Activated CD8-positive, alpha-beta T cell treated with anti-CD3 and anti-CD28 coated beads for 36 hours (primary cell): ENCODE measurements at regions not wholly inside any gene's neighbourhood (a gene's known extent, or its start where the extent isn't known, plus 50 kb on each side); places are given as distances from the start of the nearest gene placed in this dataset.
"Not testable (repeated sequence)": the region's sequence is repeated elsewhere in the genome, so short reads cannot be mapped to it uniquely, and the experiment has no call there.

Experiments
- ATAC-seq: fragments of 200-7000 bp; cut with Tn5 transposase; one replicate; pipeline ENCODE4 v1.10.0; 2021; ENCODE audit warnings: mild to moderate bottlenecking, moderate library complexity
- CTCF ChIA-PET: fragments of 350-600 bp; sonication (Branson Sonifier 250); formaldehyde crosslinking; loops from one replicate; lab custom pipeline; 2021; ENCODE audit warnings: antibody characterized with exemption; lab: Charles Lee
- POLR2A ChIA-PET: fragments of 350-600 bp; sonication (Branson Sonifier 250); formaldehyde crosslinking; loops from one replicate; lab custom pipeline; 2021; ENCODE audit warnings: antibody characterized with exemption; lab: Charles Lee
- DNase-seq: peaks from one replicate; pipeline ENCODE4 v3.0.0-alpha.2; 2020
- H3K27ac Mint-ChIP-seq: one replicate; pipeline ENCODE4 v1.8.0; 2021; ENCODE audit warnings: mild to moderate bottlenecking, mixed read lengths
- H3K27me3 Mint-ChIP-seq: one replicate; pipeline ENCODE4 v1.8.0; 2021; ENCODE audit warnings: mixed read lengths
- H3K36me3 Mint-ChIP-seq: one replicate; pipeline ENCODE4 v1.8.0; 2021; ENCODE audit warnings: low read depth, mixed read lengths
- H3K4me1 Mint-ChIP-seq: one replicate; pipeline ENCODE4 v1.8.0; 2021; ENCODE audit warnings: low read depth, mixed read lengths
- H3K4me3 Mint-ChIP-seq: one replicate; pipeline ENCODE4 v1.8.0; 2021; ENCODE audit warnings: mild to moderate bottlenecking, moderate library complexity, mixed read lengths
- H3K9me3 Mint-ChIP-seq: one replicate; pipeline ENCODE4 v1.8.0; 2021; ENCODE audit warnings: mixed read lengths
- intact Hi-C: fragments of 100-400 bp; cut with micrococcal nuclease; formaldehyde crosslinking; loops from one replicate; pipeline ENCODE4 v1.10.0; 2022
- TF ChIP-seq, protein P1 (sequence below): fragments of 200-600 bp; IDR thresholded peaks from one replicate; pipeline ENCODE4 v1.8.0; 2022; ENCODE audit warnings: antibody characterized with exemption, mild to moderate bottlenecking

DNA sequence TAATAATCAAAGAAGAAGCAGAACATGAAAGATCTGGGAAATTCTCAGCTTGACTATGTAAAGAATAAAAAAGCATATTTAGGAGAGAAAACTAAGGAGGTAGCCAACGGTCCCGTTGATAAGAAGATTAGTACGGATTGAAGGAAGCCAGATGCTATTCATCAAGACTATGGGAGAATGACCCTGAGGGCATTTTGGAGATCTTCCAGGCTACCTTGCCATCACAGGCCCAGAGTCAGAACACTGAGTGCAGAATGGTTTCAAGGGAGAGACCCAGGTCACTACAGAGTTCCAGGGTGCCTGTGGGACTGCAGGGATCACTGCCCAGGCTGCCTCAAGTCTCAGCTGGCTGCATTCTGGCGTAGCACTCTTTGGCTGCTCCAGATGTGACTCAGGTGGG lies 752.9 kb upstream of the ARPP21 start:
- Mint-ChIP-seq H3K4me1 (no peaks in the 10 kb centered on the region), H3K27ac (no peak overlapping the region), H3K36me3 (no peaks in the 10 kb centered on the region), H3K9me3 (peaks cover 2% of the 10 kb centered on the region), H3K27me3 (no peaks in the 10 kb centered on the region), H3K4me3 (no peak overlapping the region)
- ChIA-PET POLR2A (no interaction called here), CTCF (no interaction called here)
- intact Hi-C loops = no loop called here
- no peak for ATAC-seq
- TF ChIP-seq, protein P1, sequence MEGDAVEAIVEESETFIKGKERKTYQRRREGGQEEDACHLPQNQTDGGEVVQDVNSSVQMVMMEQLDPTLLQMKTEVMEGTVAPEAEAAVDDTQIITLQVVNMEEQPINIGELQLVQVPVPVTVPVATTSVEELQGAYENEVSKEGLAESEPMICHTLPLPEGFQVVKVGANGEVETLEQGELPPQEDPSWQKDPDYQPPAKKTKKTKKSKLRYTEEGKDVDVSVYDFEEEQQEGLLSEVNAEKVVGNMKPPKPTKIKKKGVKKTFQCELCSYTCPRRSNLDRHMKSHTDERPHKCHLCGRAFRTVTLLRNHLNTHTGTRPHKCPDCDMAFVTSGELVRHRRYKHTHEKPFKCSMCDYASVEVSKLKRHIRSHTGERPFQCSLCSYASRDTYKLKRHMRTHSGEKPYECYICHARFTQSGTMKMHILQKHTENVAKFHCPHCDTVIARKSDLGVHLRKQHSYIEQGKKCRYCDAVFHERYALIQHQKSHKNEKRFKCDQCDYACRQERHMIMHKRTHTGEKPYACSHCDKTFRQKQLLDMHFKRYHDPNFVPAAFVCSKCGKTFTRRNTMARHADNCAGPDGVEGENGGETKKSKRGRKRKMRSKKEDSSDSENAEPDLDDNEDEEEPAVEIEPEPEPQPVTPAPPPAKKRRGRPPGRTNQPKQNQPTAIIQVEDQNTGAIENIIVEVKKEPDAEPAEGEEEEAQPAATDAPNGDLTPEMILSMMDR = no peak
- no peak for DNase-seq

DNA sequence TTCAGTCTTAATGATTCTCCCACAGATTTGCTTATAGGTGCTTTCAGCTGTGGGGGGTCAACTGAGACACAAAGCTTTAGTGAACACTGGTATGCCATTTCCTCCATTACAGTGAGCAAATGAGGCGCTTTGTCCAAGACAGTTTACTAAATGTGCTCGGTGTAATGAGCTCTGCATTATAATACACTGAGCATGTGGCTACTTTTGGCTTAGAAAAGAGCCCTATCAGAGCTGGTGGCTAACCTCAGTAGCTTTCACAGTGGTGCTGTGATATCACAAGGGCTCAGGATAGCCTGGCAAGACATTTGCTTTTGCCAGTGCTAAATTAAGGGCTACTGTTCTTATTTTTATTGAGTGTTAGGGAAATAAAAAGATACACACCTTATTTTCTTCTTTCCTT lies 749.7 kb upstream of the ARPP21 start:
- Mint-ChIP-seq H3K9me3 (peaks cover 1% of the 10 kb centered on the region), H3K36me3 (no peaks in the 10 kb centered on the region), H3K4me1 (no peaks in the 10 kb centered on the region), H3K4me3 (no peak overlapping the region), H3K27ac (no peak overlapping the region), H3K27me3 (no peaks in the 10 kb centered on the region)
- CTCF ChIA-PET = no interaction called here
- DNase-seq (no peak), ATAC-seq (no peak)
- intact Hi-C loops = no loop called here
- POLR2A ChIA-PET = no interaction called here
- TF ChIP-seq, protein P1 = no peak

DNA sequence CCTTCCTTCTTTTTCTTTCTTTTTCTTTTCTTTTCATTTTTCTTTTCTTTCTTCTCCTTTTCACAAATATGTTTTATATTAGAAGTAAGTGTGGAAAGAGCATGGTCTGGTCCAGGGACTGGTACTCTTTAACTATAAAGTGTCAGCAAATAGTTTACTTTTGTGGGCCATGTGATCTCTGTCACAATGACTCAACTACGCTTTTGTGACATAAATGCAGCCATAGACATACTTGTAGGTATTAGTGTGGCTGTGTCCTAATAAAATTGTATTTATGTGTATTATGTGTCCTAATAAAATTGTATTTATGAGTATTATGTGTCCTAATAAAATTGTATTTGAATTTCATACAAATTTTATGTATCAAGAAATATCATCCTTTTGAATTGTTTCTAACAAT lies 749.1 kb upstream of the ARPP21 start:
- ChIA-PET CTCF (no interaction called here), POLR2A (interaction anchor here (0.7 kb wide), 1 partner anchor 618 kb away, joined by 3 read pairs; no protein-coding TSS in a partner anchor)
- TF ChIP-seq, protein P1 = no peak
- Mint-ChIP-seq H3K4me1 (no peaks in the 10 kb centered on the region), H3K27me3 (no peaks in the 10 kb centered on the region), H3K4me3 (no peak overlapping the region), H3K9me3 (peaks cover 1% of the 10 kb centered on the region), H3K36me3 (no peaks in the 10 kb centered on the region), H3K27ac (no peak overlapping the region)
- ATAC-seq = no peak
- intact Hi-C loops = no loop called here
- DNase-seq = no peak

DNA sequence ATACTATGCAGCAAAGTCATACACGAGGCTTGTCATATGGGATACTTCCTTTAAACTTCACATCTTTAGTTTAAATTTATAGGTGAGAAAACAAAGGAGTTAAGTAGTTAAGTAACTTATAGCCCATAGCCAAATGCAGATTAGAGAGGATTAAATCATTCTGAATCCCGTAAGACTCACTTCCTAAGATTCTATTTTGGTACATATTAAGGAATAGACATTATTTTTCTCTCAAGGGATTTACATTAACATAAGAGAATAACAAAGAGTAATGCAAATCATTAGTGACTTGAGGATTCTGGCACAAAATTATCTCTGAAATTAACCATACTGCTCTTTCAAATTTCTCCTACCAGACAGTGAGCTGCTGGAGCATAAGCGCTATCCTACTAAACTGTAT lies 747.4 kb upstream of the ARPP21 start:
- Mint-ChIP-seq H3K27ac (no peak overlapping the region), H3K36me3 (no peaks in the 10 kb centered on the region), H3K9me3 (peaks cover 1% of the 10 kb centered on the region), H3K27me3 (no peaks in the 10 kb centered on the region), H3K4me1 (no peaks in the 10 kb centered on the region), H3K4me3 (no peak overlapping the region)
- ATAC-seq = no peak
- TF ChIP-seq, protein P1 = no peak
- no peak for DNase-seq
- POLR2A ChIA-PET = no interaction called here
- intact Hi-C loops = no loop called here
- CTCF ChIA-PET = no interaction called here

DNA sequence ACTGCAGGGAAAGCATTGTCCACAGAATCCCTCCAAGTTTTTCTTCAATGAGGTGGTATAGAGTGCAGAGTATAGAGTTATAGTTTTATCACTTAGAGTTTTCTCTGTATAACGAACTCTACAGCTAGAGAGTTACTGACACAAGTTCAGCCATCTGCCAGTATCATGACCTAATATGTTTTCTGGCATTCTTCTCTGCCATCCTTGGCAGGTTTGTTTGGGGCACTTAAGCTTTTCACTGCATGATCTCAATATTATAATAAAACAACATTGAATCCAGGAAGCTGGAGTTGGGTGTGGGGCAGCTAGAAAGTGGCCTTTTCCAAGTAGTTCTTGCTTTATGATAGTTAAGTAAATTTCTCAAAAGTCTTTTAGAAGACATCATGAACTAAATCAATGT lies 743.5 kb upstream of the ARPP21 start:
- Mint-ChIP-seq H3K9me3 (no peaks in the 10 kb centered on the region), H3K4me1 (no peaks in the 10 kb centered on the region), H3K4me3 (no peak overlapping the region), H3K36me3 (no peaks in the 10 kb centered on the region), H3K27ac (no peak overlapping the region), H3K27me3 (no peaks in the 10 kb centered on the region)
- DNase-seq = no peak
- POLR2A ChIA-PET = no interaction called here
- TF ChIP-seq, protein P1 = no peak
- intact Hi-C loops = no loop called here
- ATAC-seq = no peak
- CTCF ChIA-PET = no interaction called here

DNA sequence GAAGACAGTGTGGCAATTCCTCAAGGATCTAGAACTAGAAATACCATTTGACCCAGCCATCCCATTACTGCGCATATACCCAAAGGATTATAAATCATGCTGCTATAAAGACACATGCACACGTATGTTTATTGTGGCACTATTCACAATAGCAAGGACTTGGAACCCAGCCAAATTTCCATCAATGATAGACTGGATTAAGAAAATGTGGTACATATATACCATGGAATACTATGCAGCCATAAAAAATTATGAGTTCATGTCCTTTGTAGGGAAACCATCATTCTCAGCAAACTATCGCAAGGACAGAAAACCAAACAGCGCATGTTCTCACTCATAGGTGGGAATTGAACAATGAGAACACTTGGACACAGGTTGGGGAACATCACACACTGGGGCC lies 729.6 kb upstream of the ARPP21 start:
- H3K9me3 Mint-ChIP-seq, DNase-seq, POLR2A ChIA-PET, H3K4me3 Mint-ChIP-seq, H3K27ac Mint-ChIP-seq, intact Hi-C loops, H3K36me3 Mint-ChIP-seq, H3K4me1 Mint-ChIP-seq, ATAC-seq, H3K27me3 Mint-ChIP-seq: not testable (repeated sequence)
- CTCF ChIA-PET = interaction anchor here (0.9 kb wide), 1 partner anchor 9 kb away, joined by 3 read pairs; no protein-coding TSS in a partner anchor
